HG03135 (cell line): ENCODE measurements at regions not wholly inside any gene's neighbourhood (a gene's known extent, or its start where the extent isn't known, plus 50 kb on each side); places are given as distances from the start of the nearest gene placed in this dataset.
"Not testable (repeated sequence)": the region's sequence is repeated elsewhere in the genome, so short reads cannot be mapped to it uniquely, and the experiment has no call there.

Source experiments
- ATAC-seq: cut with Tn5 transposase; IDR thresholded peaks from one replicate; pipeline ENCODE4 v1.9.1; 2021; ENCODE audit warnings: mild to moderate bottlenecking, moderate library complexity; ENCODE audit not compliant: unreplicated experiment

DNA sequence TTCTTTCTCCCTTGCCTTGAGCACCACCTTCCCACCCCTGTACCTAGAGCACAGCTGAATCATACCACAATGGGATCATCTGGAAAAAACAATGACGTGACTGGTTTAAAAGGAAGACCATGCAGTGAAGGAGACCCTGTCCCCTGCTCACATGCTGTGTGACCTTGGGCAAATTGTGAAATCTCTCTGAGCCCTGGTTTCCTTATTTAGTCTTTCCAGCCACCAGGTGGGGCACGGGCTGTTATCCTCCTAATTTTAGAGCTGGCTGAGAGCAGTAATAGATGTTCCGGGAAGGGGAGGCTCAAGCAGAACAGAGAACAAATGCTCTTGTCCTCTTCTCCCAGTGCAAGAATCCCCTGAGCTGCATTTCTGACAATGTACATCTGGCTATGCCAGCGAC is 198.3 kb downstream of the RPS24 start:
- no peak for ATAC-seq

DNA sequence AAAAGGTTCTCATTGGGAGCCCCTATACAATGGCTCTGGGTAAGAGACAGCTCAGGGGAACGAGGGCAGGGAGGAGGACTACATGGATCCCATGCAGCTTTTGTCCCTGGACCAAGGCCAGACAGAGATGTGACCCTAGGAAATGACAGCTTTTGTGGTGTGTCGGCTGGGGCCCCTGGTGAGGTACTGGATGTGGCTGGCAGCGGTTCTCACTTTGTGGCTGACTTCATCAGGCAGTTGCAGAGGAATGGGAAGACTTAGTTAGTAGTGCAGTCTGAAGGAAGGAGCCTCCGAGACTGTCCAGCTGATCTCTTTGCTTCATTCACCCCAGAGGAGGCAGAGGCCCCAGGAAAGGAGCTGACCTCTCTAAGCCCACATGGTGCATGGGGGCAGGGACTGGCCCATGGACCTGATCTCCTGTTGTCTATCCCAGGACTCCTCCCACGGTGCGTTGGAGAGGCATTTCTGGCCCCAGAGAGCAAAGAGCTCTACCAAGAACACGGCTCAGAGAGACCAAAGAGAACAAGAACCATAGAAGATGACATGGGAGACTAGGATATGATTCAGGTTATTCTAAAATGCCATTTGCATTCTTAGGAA is 202.9 kb downstream of the RPS24 start:
- no peak for ATAC-seq

DNA sequence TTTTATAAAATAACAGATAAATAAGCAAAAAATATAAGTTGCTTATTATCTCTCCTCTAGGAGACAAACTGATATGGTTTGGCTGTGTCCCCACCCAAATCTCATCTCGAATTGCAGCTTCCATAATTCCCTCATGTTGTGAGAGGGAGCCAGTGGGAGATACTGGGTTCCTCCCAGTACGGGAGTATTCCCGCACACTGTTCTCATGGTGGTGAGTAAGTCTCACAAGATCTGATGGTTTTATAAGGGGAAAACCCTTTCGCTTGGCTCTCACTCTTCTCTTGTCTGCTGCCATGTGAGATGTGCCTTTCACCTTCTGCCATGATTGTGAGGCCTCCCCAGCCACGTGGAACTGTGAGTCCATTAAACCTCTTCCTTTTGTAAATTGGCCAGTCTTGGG is 204.3 kb downstream of the RPS24 start:
- ATAC-seq: not testable (repeated sequence)

DNA sequence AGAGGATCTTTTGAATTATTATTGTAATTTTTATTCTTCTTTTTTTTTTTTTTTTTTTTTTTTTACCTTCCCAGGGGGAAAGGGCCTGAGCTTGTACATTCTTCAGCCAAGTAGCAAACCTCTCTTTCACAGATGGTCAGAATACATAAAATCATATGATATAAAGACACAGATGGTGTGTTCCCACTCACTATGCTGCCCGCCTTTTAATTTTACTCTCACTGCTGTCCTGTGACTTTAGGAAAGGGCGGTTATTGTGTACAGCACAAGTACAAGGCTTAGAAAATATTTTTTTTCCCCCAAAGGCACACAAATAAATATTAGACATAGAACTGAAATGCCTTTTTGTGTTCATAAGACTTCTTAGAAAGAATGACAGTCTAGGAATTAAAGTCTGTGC is 213.6 kb downstream of the RPS24 start:
- ATAC-seq: no peak

DNA sequence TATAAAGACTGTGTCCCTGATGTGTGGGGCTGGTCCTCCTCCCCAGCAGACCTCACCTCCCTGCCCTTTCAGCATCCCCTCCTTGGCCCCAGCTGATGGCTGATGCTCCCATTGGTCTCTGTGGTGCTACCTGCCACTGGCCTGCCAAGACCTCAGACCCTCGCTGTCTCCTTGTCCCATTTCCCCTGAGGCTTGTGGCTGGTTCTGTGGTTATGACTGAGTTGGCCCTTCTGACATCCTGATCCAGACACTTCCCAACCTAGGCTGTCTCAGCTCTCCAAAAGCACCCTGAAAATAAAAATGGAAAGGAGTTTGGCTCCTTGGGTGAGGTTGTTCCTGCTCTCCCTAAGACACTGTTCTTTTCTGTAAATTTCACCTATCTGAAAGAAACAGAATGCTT is 214.2 kb downstream of the RPS24 start:
- ATAC-seq: no peak

DNA sequence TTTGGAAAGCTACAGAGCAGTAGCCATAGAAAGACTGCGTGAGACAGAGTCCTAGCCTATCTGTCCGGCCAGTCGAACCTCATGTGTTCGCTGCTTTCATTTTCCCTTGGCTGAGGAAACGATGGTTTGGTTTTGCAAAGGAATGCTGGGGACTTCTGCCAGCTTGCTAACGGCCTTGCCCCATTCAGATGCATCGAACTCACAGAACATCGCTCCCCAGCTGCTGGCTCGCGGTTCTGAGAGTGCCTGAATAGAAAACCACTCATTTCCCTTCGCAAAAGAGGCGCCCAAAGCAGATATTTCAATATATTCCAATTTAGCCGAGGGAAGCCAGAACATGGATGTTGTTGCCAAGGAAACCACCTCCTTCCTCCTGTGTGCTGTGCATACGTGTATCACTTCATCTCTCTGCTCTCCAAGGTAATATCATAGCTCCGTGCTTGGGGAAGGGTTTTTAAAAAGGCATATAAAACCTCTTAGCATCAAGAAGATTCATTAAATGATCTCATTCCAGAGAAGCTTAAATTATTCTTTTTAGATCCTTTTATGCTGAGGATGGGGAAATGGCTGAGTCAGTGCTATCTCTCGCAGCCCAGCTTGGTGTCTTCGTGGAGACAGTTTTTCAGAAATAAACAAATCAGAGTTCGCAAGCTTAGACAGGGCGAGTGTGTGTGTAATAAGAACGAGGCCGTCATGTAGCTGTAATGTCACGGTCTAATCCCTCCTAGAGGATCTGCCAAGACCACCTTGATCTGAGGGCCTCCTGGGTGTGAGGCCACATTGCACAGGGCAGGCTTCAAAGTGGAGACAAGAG is 215.2 kb downstream of the RPS24 start:
- ATAC-seq: no peak

DNA sequence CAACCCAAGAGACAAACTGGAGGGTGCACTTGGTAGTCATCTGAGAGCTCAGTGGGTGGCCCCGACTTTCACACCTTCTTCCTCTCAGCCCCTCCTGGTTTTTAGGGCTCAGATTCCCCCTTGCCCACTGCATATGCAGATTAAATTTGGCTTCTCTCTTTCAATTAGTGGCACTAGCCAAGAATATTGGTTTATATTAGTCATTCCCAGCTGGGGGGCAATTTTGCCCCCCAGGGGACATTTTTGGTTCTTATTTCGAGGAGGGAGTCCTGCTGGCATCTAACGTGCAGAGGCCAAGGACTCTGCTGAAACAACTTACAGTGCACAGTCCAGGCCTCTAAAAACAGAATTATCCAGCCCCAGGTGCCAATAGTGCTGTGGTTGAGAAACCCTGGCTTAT is 216.0 kb downstream of the RPS24 start:
- no peak for ATAC-seq

DNA sequence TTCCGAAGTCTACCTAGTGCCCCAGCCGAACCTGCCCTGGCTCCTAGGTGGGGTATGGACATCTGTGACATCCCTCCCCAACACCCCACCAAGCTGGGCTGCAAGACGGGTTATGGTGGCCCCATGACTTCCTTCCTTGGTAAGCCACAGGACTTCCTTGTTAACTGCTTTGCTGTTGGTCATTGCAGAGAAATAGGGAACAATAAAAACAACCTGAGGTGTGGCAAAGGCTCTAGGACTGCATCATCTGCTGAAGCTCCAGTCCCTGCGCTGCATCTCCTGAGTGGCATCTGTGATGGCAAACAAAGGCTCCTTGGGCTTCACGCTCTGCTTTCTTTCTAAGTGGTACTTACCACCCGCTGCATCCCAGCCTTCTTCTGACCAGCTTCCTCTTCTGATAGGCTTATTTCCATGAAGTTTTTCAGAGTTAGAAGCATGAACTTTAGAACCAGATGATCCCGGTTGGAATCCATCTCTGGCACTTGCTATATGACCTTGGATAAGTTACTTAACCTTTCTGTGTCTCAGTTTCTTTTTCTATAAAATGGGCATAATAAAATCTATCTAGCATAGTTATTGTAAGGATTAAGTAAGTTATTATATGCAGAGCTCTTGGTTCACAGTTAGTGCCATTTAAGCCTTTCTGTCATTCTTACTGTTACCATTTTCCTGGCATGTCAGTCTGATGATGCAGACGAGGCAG is 216.8 kb downstream of the RPS24 start:
- ATAC-seq: no peak

DNA sequence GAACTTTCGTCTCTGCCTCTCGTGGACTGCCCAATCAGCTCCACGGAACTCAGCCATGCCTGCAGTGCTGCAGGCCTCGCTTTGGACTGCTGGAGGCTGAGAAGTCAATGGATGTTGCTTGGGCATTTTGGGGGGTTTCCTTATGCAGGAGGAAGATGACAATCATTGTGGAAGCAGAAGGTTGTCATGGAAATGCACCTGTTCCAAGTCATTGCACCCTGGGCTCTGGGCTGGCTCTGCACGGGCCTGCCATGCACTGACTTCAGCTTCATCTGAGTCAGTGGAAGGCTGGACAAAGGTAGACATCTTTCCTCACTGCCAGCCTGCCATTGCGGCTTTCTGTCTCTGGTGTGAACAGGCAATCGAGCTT is 217.3 kb downstream of the RPS24 start:
- ATAC-seq: no peak

DNA sequence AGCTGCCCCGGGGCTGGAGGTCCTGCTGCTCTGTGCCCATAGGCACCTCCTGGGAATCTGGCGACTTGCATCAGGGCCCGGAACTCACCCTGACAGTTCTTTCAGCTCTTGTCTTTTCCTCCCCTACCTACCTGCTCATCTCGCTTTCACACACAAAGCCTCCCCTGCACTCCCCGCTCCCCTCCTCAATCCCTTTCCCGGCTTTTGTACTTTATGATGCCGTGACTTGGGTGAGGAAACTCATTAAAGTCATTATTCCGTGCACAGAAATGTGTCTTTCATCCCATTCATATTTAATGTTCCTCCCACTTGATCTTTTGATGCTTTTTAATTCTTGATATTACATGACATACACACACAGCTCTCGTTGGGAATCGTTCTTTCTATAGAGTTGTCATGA is 218.6 kb downstream of the RPS24 start:
- no peak for ATAC-seq

DNA sequence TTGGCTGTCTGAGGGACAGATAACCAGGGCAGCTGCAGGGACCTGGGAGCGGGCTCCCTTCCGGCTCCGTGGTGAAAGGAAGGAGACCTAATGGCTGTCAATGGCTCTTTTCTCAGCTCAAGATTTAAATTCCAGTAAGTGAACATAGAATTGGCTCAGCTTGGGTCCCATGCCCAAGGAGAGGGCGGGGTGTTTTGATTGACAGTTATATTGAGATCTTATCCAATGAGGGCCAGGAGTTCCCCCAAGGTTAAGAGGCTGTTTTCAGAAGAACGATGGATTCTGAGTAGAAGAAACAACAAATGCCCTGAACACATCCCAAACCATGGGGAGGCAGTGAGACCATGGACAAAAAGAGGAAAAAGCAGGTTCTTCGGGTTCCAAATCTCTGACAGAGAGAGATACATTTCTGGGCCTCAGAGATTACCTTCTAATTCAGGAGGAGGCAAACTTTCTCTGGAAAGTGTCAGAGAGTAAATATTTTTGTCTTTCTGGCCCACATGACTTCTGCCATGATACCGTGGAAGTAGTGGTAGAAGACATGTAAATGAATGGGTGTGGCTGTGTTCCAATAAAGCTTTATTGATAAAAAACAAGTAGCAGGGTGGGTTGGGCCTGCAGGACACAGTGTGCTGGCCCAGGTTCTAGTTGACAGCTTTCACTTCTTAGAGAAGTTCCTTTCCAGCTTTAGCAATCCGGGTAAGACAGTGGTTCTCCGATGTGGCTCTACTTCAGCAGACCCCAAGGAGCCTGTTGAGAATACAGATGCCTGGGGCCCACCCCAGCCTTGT is 219.6 kb downstream of the RPS24 start:
- ATAC-seq: no peak

DNA sequence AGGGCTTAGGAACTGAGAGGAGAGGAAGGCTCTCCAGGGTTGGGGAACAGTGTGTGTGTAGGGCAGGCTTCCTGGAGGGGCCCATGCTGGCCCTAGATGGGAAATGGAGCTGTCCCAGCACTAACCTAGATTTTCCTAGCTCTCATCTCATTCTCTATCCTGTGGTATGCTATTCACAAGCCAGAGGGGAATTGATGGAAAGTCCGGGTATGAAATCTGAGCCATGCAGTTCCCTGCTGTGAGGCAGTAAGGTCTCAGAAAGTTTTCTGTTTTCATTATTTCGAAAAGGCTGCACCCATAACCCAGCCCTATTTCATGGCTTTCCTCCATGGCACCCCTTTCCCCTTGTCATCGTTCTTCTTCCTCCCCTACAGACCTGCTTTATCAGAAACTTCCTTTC is 220.3 kb downstream of the RPS24 start:
- ATAC-seq: no peak

DNA sequence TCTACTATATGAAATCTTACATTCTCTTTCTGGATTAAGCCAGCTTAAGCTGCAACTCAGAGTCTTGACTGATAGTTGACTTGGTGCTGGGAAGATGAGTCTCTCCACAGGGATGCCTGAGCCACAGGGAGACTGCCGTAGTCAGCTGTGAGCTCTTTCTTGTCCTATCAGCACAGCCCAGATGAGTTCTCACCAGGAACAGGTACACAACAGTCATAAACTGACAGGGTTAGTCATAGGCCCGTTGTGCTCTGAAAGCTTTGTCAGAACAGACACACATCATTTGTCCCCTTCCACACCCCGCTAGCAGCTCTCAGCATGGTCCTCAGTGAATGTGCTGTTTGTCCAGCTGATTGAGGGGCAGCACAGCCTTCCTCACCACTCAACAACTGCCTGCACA is 221.6 kb downstream of the RPS24 start:
- no peak for ATAC-seq

DNA sequence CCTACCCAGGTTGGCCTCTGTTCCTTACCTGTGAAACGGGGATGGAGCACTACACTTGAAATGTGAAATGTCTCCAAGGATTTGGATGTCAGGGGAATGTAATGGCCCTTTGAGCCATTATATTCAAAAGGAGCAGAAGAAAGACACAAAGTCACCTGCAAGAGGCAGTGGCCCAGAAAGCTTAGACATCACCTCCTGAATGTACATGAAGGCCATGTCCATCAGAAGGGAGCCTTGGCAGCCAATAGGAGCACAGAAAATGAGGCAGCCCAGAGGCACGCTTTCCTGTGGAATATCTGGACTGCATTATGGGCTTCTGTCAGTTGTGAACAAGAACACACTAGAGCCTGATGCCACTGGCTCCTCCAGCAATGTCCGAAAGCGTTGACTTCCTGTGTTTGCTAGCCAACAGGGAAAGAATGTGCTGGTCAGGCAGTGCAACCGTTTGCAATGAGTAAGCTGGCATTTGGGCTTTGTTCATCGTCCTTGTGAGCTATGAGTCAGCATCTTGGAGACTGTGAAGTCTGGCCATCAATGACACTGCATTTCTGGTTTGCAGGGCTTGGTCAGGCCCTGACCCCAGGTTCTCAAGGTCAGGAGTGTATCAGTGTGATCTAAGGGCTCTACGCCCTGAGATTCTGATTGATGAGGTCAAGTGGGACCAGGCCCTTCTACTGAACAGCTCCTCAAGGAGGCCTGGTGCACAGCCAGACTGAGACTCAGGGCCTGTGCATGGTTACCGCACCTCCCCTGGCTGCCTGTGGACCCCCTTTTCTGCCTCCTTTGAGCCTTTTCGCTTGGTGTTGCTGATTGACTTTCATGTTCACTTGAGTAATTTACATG is 222.4 kb downstream of the RPS24 start:
- ATAC-seq: no peak

DNA sequence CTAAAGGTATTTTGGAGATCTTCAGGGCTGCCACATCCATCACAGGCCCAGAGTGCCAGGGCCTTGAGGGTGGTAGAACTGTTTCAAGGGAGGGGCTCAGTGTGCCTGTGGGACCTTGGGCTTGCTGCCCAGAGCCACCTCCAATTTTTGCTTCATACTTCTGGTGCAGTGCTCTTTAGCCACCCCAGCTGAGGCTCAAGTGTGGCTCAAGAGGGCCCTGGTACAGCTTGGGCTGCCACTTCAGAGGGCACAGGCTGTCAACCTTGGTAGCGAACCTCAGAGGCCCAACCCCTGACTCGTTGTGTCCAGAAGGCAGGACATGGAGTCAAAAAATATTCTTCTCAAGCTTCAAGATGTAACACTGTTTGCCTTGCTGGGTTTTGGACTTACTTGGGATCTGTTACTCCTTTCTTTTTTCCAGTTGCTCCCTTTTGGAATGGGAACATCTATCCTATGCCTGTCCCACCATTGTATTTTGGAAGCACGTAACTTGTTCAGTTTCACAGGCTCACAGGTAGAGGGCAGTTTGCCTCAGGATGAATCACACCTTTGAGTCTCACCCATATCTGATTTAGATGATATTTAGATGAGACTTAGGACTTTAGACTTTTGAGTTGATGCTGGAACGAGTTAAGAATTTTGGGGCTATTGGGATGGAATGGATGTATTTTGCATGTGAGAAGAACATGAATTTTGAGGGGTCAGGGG is 224.8 kb downstream of the RPS24 start:
- ATAC-seq: no peak

DNA sequence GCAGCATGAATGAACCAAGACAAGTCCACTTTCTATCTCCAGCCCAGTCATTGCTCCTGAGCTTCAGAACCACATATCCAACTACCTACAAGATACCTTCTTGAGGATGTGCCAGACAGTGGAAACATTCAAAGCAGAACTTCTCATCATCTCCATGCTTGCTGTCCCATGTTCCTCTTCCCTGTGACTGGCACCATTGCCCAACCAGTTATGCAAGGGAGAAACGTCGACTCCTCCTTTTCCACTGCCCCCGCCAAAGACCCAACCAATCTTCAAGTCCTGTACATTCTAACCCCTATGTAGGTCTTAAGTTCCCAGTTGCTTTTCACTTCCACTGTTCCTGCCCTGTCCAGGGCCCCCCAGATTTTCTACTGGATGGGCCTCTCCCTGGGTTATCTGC is 225.7 kb downstream of the RPS24 start:
- no peak for ATAC-seq

DNA sequence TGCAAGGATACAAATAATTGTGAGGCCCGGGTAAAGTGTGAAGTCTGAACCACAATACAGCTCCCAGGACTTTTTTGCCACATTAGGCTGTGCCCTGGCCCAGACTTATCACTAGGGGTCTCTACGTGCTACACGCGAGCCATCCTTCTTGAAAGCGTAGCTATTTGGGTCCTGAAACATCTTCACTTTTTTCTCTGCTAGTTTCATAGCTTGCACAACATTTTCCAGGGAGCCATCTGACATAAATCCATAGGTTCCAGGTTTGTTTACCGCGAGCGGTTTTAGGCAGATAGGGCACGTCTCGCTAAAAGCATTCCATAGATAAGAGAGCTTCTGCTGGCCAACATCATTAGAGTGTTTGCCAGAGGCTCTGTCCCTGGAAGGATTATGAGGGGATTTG is 226.5 kb downstream of the RPS24 start:
- ATAC-seq: no peak

DNA sequence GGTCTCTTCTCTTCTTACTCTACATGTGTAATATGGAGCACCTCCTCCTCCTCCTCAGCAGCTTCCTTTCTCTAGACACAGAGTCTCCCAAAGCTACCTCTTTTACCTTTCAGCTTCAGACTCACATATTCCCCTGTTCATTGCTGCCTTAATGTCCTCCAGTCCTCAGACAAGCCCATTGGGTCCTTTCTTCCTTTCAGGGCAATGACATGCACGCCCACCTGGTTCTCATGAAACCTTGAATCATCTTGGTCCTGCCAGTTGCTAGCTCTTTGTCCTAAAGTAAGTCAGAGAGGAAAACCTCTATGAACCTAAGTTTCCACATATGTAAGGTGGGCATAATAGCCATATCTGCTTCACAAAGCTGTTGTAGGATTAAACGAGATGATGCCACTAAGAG is 227.0 kb downstream of the RPS24 start:
- ATAC-seq: no peak

DNA sequence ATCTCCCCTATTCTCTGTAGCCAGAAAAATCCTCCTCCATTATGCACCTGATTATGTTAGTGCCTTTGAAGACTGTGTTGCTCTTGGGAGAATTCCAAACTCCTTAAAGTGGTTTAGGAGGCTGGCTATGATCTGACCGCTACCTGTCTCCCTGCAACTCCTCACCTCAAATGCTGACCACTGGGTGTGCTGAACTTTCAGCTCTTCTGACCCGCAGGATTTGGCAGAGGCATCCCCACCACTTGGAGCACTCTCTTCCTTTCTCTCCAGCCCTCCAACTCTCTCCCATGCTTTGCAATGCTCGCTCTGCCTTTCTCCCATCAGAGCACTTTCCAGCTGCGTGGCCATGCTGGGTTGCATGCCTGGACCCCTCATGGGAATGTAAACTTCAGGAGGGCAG is 227.6 kb downstream of the RPS24 start:
- no peak for ATAC-seq

DNA sequence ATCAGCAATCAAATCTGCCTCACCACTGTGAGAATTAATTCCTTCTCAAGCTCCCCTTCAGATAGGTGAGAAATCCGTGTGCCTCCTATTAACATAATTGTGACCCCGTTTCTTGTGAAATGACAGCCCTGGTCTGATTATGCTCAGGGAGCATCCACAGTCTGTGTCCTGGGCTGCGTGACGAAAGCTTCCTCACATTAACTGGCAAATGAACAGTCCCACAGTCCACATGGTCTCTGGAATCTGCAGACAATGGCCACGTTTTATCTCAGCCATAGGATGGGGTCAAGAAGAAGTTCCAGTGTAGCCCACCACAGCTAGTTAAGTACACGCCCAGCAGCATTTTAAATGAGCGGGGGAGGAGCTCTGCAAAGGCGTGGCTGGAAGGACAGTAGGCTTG is 229.2 kb downstream of the RPS24 start:
- no peak for ATAC-seq
